ENCODE measurements at regions not wholly inside any gene's neighbourhood (a gene's known extent, or its start where the extent isn't known, plus 50 kb on each side); places are given as distances from the start of the nearest gene placed in this dataset.

- H3K36me3 Mint-ChIP-seq (ENCODE audit: low read depth) = no peaks in the 10 kb centered on the region
- no peak overlapping the region for H3K27ac Mint-ChIP-seq
- H3K27me3 Mint-ChIP-seq = peaks cover 2% of the 10 kb centered on the region
- H3K4me1 Mint-ChIP-seq = no peaks in the 10 kb centered on the region
- DNase-seq = no peak
- no peaks in the 10 kb centered on the region for H3K9me3 Mint-ChIP-seq
- POLR2A ChIA-PET = no interaction called here
- H3K4me3 Mint-ChIP-seq = no peak overlapping the region
- CTCF ChIA-PET = interaction anchor here (1.0 kb wide), 1 partner anchor 12 kb away, joined by 3 read pairs; no protein-coding TSS in a partner anchor
Measured at GRCh38 chr5:36519881-36520280, 86.5 kb upstream of the SLC1A3 start.

- DNase-seq = no peak
- ChIA-PET POLR2A (no interaction called here), CTCF (no interaction called here)
- Mint-ChIP-seq H3K4me1 (no peaks in the 10 kb centered on the region), H3K4me3 (no peak overlapping the region), H3K36me3 (ENCODE audit: low read depth) (no peaks in the 10 kb centered on the region), H3K27ac (no peak overlapping the region), H3K27me3 (peaks cover 2% of the 10 kb centered on the region), H3K9me3 (no peaks in the 10 kb centered on the region)
Measured at GRCh38 chr5:36521219-36521618, 85.2 kb upstream of the SLC1A3 start.

GRCh38 chr5:36521838-36522745 is 84.3 kb upstream of the SLC1A3 start:
- ChIA-PET POLR2A (no interaction called here), CTCF (no interaction called here)
- no peak overlapping the region for H3K27ac Mint-ChIP-seq
- H3K4me3 Mint-ChIP-seq = no peak overlapping the region
- no peak for DNase-seq
- no peaks in the 10 kb centered on the region for H3K4me1 Mint-ChIP-seq
- no peaks in the 10 kb centered on the region for H3K9me3 Mint-ChIP-seq
- no peaks in the 10 kb centered on the region for H3K36me3 Mint-ChIP-seq (ENCODE audit: low read depth)
- peaks cover 2% of the 10 kb centered on the region for H3K27me3 Mint-ChIP-seq

GRCh38 chr5:36522746-36523065 is 83.7 kb upstream of the SLC1A3 start:
- no peaks in the 10 kb centered on the region for H3K4me1 Mint-ChIP-seq
- H3K36me3 Mint-ChIP-seq (ENCODE audit: low read depth) = no peaks in the 10 kb centered on the region
- no peak overlapping the region for H3K4me3 Mint-ChIP-seq
- peaks cover 2% of the 10 kb centered on the region for H3K27me3 Mint-ChIP-seq
- POLR2A ChIA-PET = no interaction called here
- CTCF ChIA-PET = no interaction called here
- H3K9me3 Mint-ChIP-seq = no peaks in the 10 kb centered on the region
- H3K27ac Mint-ChIP-seq = no peak overlapping the region
- no peak for DNase-seq

GRCh38 chr5:36523450-36523849 is 83.0 kb upstream of the SLC1A3 start:
- ChIA-PET CTCF (no interaction called here), POLR2A (no interaction called here)
- no peak overlapping the region for H3K4me3 Mint-ChIP-seq
- no peak for DNase-seq
- H3K27ac Mint-ChIP-seq = no peak overlapping the region
- H3K27me3 Mint-ChIP-seq = peaks cover 2% of the 10 kb centered on the region
- H3K9me3 Mint-ChIP-seq = no peaks in the 10 kb centered on the region
- H3K4me1 Mint-ChIP-seq = no peaks in the 10 kb centered on the region
- H3K36me3 Mint-ChIP-seq (ENCODE audit: low read depth) = no peaks in the 10 kb centered on the region

- CTCF ChIA-PET = no interaction called here
- no peak overlapping the region for H3K4me3 Mint-ChIP-seq
- POLR2A ChIA-PET = no interaction called here
- no peaks in the 10 kb centered on the region for H3K9me3 Mint-ChIP-seq
- H3K36me3 Mint-ChIP-seq (ENCODE audit: low read depth) = no peaks in the 10 kb centered on the region
- H3K4me1 Mint-ChIP-seq = no peaks in the 10 kb centered on the region
- H3K27me3 Mint-ChIP-seq = peaks cover 2% of the 10 kb centered on the region
- DNase-seq = no peak
- no peak overlapping the region for H3K27ac Mint-ChIP-seq
Measured at GRCh38 chr5:36523926-36524325, 82.5 kb upstream of the SLC1A3 start.

GRCh38 chr5:36526537-36526936 is 79.9 kb upstream of the SLC1A3 start:
- H3K4me1 Mint-ChIP-seq = no peaks in the 10 kb centered on the region
- no peak for DNase-seq
- H3K27ac Mint-ChIP-seq = no peak overlapping the region
- ChIA-PET POLR2A (no interaction called here), CTCF (no interaction called here)
- no peak overlapping the region for H3K4me3 Mint-ChIP-seq
- no peaks in the 10 kb centered on the region for H3K9me3 Mint-ChIP-seq
- no peaks in the 10 kb centered on the region for H3K27me3 Mint-ChIP-seq
- H3K36me3 Mint-ChIP-seq (ENCODE audit: low read depth) = no peaks in the 10 kb centered on the region

DNA sequence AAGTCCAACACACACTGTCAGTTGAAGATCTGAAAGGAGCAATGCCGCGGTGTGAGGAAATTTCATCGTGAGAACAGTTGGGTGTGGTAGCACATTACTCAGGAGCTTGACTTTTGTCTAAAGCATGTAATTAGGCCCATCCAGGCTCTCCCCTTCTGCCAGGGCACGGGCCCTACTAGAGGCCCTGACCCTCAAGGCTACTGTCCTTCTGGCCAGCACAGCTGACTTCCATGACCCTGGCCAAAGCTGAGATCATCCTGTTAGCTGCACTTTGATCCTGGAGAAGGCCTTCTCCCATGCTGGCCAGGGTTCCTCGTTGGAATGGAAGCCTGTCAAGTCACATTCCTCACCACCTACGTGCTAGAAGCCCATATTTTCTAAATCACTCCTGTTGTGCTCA is 77.8 kb upstream of the SLC1A3 start:
- POLR2A ChIA-PET = no interaction called here
- Mint-ChIP-seq H3K27me3 (peaks cover 8% of the 10 kb centered on the region), H3K27ac (no peak overlapping the region), H3K36me3 (ENCODE audit: low read depth) (no peaks in the 10 kb centered on the region), H3K4me1 (no peaks in the 10 kb centered on the region), H3K9me3 (no peaks in the 10 kb centered on the region), H3K4me3 (no peak overlapping the region)
- CTCF ChIA-PET = no interaction called here
- DNase-seq = no peak

DNA sequence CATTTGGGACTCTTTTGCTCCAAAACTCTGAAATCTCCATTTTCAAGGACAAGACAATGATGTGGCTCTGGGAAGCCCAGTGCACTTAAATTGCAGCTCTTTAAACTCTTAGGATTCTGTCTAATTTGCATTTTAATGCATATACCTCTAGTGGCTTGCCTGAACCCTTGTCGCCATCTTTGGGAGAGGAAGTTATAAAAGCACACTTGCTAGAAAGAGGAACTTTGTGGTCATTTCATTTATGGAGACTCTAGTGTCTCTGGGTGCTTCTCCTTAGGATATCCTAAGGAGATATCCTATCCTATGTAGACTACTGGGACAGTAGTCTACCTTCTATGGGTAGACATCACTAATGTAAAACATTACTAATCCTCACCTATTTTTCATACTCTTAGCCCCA is 77.3 kb upstream of the SLC1A3 start:
- no peak for DNase-seq
- H3K4me3 Mint-ChIP-seq = no peak overlapping the region
- ChIA-PET CTCF (no interaction called here), POLR2A (no interaction called here)
- H3K27me3 Mint-ChIP-seq = peaks cover 8% of the 10 kb centered on the region
- no peak overlapping the region for H3K27ac Mint-ChIP-seq
- H3K9me3 Mint-ChIP-seq = no peaks in the 10 kb centered on the region
- no peaks in the 10 kb centered on the region for H3K36me3 Mint-ChIP-seq (ENCODE audit: low read depth)
- no peaks in the 10 kb centered on the region for H3K4me1 Mint-ChIP-seq

GRCh38 chr5:36530215-36530614 is 76.2 kb upstream of the SLC1A3 start:
- H3K27ac Mint-ChIP-seq = no peak overlapping the region

DNA sequence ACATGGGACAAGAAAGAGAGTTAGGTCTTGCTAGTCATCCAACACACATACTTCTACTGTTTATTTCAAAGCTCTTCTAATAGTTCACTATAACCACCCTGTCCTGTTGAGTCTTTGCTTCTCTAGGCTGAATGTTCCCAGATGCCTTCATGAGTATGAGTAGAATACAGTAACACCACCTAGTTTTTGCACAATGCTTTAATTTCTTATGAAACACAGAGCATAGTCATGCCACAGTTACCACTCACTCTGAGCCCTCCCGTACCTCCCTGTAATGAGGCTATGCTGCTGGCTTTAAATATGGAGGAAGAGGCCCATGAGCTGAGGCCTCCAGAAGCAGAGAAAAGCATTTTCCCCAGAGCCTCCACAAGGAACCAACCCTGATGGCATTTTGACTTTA is 75.0 kb upstream of the SLC1A3 start:
- no peak overlapping the region for H3K4me3 Mint-ChIP-seq
- DNase-seq = no peak
- H3K27me3 Mint-ChIP-seq = peaks cover 10% of the 10 kb centered on the region
- no peak overlapping the region for H3K27ac Mint-ChIP-seq
- H3K4me1 Mint-ChIP-seq = no peaks in the 10 kb centered on the region
- ChIA-PET CTCF (no interaction called here), POLR2A (no interaction called here)
- no peaks in the 10 kb centered on the region for H3K9me3 Mint-ChIP-seq
- no peaks in the 10 kb centered on the region for H3K36me3 Mint-ChIP-seq (ENCODE audit: low read depth)

More at GRCh38 chr5:36530215-36530614, 76.2 kb upstream of the SLC1A3 start:
- no peak for DNase-seq
- ChIA-PET CTCF (no interaction called here), POLR2A (no interaction called here)
- Mint-ChIP-seq H3K4me1 (no peaks in the 10 kb centered on the region), H3K4me3 (no peak overlapping the region), H3K36me3 (ENCODE audit: low read depth) (no peaks in the 10 kb centered on the region), H3K9me3 (no peaks in the 10 kb centered on the region), H3K27me3 (peaks cover 8% of the 10 kb centered on the region)

DNA sequence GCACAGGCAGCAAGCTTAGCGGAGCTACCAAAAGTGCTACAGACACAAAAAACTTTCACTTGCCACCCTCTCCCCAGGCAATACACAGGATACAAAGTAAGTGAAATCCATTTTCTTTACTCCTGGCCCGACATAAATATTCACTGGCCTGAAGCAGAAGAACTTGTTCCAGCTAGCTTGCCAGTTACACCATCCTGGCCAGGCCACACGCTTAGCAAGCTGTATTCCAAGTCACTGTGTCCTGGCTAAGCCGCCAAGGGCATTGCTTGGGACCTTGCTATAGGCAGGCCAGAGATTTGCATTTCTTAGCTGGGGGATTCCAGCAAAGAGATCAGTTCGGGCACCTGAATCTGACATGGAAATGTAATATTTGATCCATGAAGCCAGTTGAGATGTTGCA is 71.0 kb upstream of the SLC1A3 start:
- no peak overlapping the region for H3K27ac Mint-ChIP-seq
- DNase-seq = no peak
- H3K27me3 Mint-ChIP-seq = peaks cover 10% of the 10 kb centered on the region
- H3K9me3 Mint-ChIP-seq = no peaks in the 10 kb centered on the region
- H3K4me3 Mint-ChIP-seq = no peak overlapping the region
- ChIA-PET CTCF (interaction anchor here (0.5 kb wide), 1 partner anchor 1026 kb away, joined by 3 read pairs; no protein-coding TSS in a partner anchor), POLR2A (no interaction called here)
- H3K36me3 Mint-ChIP-seq (ENCODE audit: low read depth) = no peaks in the 10 kb centered on the region
- H3K4me1 Mint-ChIP-seq = no peaks in the 10 kb centered on the region

- no peak overlapping the region for H3K27ac Mint-ChIP-seq
- H3K9me3 Mint-ChIP-seq = no peaks in the 10 kb centered on the region
- POLR2A ChIA-PET = no interaction called here
- DNase-seq = no peak
- peaks cover 10% of the 10 kb centered on the region for H3K27me3 Mint-ChIP-seq
- CTCF ChIA-PET = interaction anchor here (0.5 kb wide), 1 partner anchor 1025 kb away, joined by 3 read pairs; no protein-coding TSS in a partner anchor
- no peak overlapping the region for H3K4me3 Mint-ChIP-seq
- H3K36me3 Mint-ChIP-seq (ENCODE audit: low read depth) = no peaks in the 10 kb centered on the region
- H3K4me1 Mint-ChIP-seq = no peaks in the 10 kb centered on the region
Measured at GRCh38 chr5:36535859-36536615, 70.4 kb upstream of the SLC1A3 start.

DNA sequence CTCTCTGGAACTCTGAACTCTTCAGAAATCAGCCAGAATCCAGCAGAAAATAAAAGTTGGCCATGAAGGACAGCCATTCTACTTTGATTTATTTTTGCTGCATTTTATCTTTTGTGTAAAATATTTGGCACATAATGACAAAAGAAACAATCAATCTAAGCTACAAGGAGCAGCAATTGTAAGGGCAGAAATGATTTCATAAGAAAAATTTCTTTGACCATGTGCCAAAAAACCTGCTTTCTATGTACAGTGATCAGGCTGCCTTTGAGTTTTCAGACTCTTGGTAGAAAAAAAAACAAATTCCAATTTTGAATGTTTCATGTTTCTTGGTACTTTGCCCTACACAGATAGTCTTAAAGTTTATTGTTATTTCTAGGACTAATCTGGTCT is 69.8 kb upstream of the SLC1A3 start:
- H3K4me1 Mint-ChIP-seq = no peaks in the 10 kb centered on the region
- ChIA-PET CTCF (no interaction called here), POLR2A (no interaction called here)
- no peak overlapping the region for H3K27ac Mint-ChIP-seq
- no peaks in the 10 kb centered on the region for H3K9me3 Mint-ChIP-seq
- H3K4me3 Mint-ChIP-seq = no peak overlapping the region
- H3K36me3 Mint-ChIP-seq (ENCODE audit: low read depth) = no peaks in the 10 kb centered on the region
- DNase-seq = no peak
- peaks cover 10% of the 10 kb centered on the region for H3K27me3 Mint-ChIP-seq
